SK-N-SH treated with all-trans-retinoic acid at 6 μM for 48 hours (cell line): ENCODE measurements at regions not wholly inside any gene's neighbourhood (a gene's known extent, or its start where the extent isn't known, plus 50 kb on each side); places are given as distances from the start of the nearest gene placed in this dataset.

Experiments
- CSRNP3 ChIP-seq: fragments of 250-450 bp; sonication (Bioruptor Pico); IDR thresholded peaks from 2 replicates; pipeline ENCODE4 v1.5.1; 2021; ENCODE audit warnings: mild to moderate bottlenecking, moderate library complexity
- ESRRG ChIP-seq: fragments of 250-450 bp; sonication (Bioruptor Pico); IDR thresholded peaks from 2 replicates; pipeline ENCODE4 v1.6.1; 2021; ENCODE audit warnings: mild to moderate bottlenecking
- GLIS3 ChIP-seq: fragments of 250-450 bp; sonication (Bioruptor Pico); IDR thresholded peaks from 2 replicates; pipeline ENCODE4 v1.5.0; 2020; ENCODE audit warnings: mild to moderate bottlenecking, moderate library complexity
- ISL1 ChIP-seq: fragments of 250-450 bp; sonication (Bioruptor Pico); IDR thresholded peaks from 2 replicates; pipeline ENCODE4 v2.1.2; 2022; ENCODE audit warnings: mild to moderate bottlenecking, moderate library complexity
- PATZ1 ChIP-seq: fragments of 250-450 bp; sonication (Bioruptor Pico); IDR thresholded peaks from 2 replicates; pipeline ENCODE4 v1.8.0; 2020; ENCODE audit warnings: mild to moderate bottlenecking, moderate library complexity, borderline replicate concordance
- PPARA ChIP-seq: fragments of 250-450 bp; sonication (Bioruptor Pico); IDR thresholded peaks from 2 replicates; pipeline ENCODE4 v1.5.0; 2020; ENCODE audit warnings: mild to moderate bottlenecking, borderline replicate concordance
- TSHZ2 ChIP-seq: fragments of 250-450 bp; sonication (Bioruptor Pico); IDR thresholded peaks from 2 replicates; pipeline ENCODE4 v1.5.0; 2020; ENCODE audit warnings: mild to moderate bottlenecking, moderate library complexity
- ZFP3 ChIP-seq: fragments of 250-450 bp; sonication (Bioruptor Pico); IDR thresholded peaks from 2 replicates; pipeline ENCODE4 v1.5.0; 2020; ENCODE audit warnings: mild to moderate bottlenecking, moderate library complexity
- ZNF70 ChIP-seq: fragments of 450-650 bp; formaldehyde crosslinking; IDR thresholded peaks from 2 replicates; pipeline ENCODE4 v1.5.0; 2020; ENCODE audit warnings: mild to moderate bottlenecking, moderate library complexity

GRCh38 chr5:62985749-62986148 is 407.1 kb downstream of the LRRC70 start:
- TF ChIP-seq ESRRG (CRISPR knock-in tag) (no peak), CSRNP3 (CRISPR knock-in tag) (no peak), PPARA (CRISPR knock-in tag) (no peak), ZFP3 (no peak), ZNF70 (CRISPR knock-in tag) (no peak), PATZ1 (CRISPR knock-in tag) (no peak), TSHZ2 (CRISPR knock-in tag) (no peak), GLIS3 (CRISPR knock-in tag) (no peak), ISL1 (CRISPR knock-in tag) (no peak)
